Loucy (cell line): ENCODE measurements at regions not wholly inside any gene's neighbourhood (a gene's known extent, or its start where the extent isn't known, plus 50 kb on each side); places are given as distances from the start of the nearest gene placed in this dataset.

Experiments used
- H2AFZ ChIP-seq: fragments of 200-600 bp; sonication (generic); 2 replicates; pipeline ENCODE4 v1.6.0; 2016; ENCODE audit warnings: antibody characterized with exemption, mild to moderate bottlenecking, low read length, moderate library complexity
- H3F3A ChIP-seq: fragments of 200-600 bp; 2 replicates; pipeline ENCODE4 v1.6.0; 2016; ENCODE audit warnings: antibody characterized with exemption, low read depth, mild to moderate bottlenecking
- H3K27me3 ChIP-seq: fragments of 200-600 bp; sonication (generic); 2 replicates; pipeline ENCODE4 v1.6.1; 2014; ENCODE audit warnings: low read length, mild to moderate bottlenecking; ENCODE audit not compliant: insufficient read depth, poor library complexity, severe bottlenecking
- H3K36me3 ChIP-seq: fragments of 200-600 bp; sonication (generic); 2 replicates; pipeline ENCODE4 v1.6.1; 2016; ENCODE audit warnings: low read length; ENCODE audit not compliant: insufficient read depth
- H3K4me1 ChIP-seq: fragments of 200-600 bp; sonication (generic); 2 replicates; pipeline ENCODE4 v1.5.1; 2014; ENCODE audit warnings: low read length, mild to moderate bottlenecking; ENCODE audit not compliant: insufficient read depth, poor library complexity, severe bottlenecking
- H3K4me2 ChIP-seq: fragments of 200-600 bp; sonication (generic); 2 replicates; pipeline ENCODE4 v1.6.0; 2014; ENCODE audit warnings: antibody characterized with exemption, low read length, low read depth, mild to moderate bottlenecking; ENCODE audit not compliant: poor library complexity, severe bottlenecking
- H3K4me3 ChIP-seq: fragments of 200-600 bp; sonication (generic); 2 replicates; pipeline ENCODE4 v1.5.1; 2014; ENCODE audit warnings: low read length, mild to moderate bottlenecking, mixed read lengths; ENCODE audit not compliant: poor library complexity, severe bottlenecking
- H3K79me2 ChIP-seq: fragments of 200-600 bp; sonication (generic); 2 replicates; pipeline ENCODE4 v1.6.1; 2014; ENCODE audit warnings: low read length; ENCODE audit not compliant: insufficient read depth
- H3K9ac ChIP-seq: fragments of 200-600 bp; sonication (generic); 2 replicates; pipeline ENCODE4 v1.6.0; 2014; ENCODE audit warnings: mild to moderate bottlenecking, low read depth, low read length, moderate library complexity; ENCODE audit not compliant: poor library complexity, severe bottlenecking
- H3K9me2 ChIP-seq: fragments of 200-600 bp; sonication (generic); replicated peaks from 2 replicates; pipeline ENCODE4 v1.6.1; 2016; ENCODE audit warnings: low read depth, low read length, mixed read lengths
- H3K9me3 ChIP-seq: fragments of 200-600 bp; sonication (generic); 2 replicates; pipeline ENCODE4 v1.6.1; 2014; ENCODE audit warnings: mild to moderate bottlenecking, antibody characterized with exemption, low read length, low read depth; ENCODE audit not compliant: insufficient read depth
- H4K20me1 ChIP-seq: fragments of 200-600 bp; sonication (generic); 2 replicates; pipeline ENCODE4 v1.6.0; 2014; ENCODE audit warnings: antibody characterized with exemption, low read length, mild to moderate bottlenecking; ENCODE audit not compliant: insufficient read depth, poor library complexity, severe bottlenecking
- CTCF ChIP-seq: fragments of 200-600 bp; sonication (generic); conservative IDR thresholded peaks from 2 replicates; pipeline ENCODE4 v1.5.1; 2014; ENCODE audit warnings: mild to moderate bottlenecking, antibody characterized with exemption, low read length
- EZH2phosphoT487 ChIP-seq: fragments of 200-600 bp; IDR thresholded peaks from 2 replicates; pipeline ENCODE4 v1.6.1; 2018; ENCODE audit warnings: antibody characterized with exemption, mild to moderate bottlenecking, moderate library complexity, borderline replicate concordance

GRCh38 chr14:81784084-81784483 is 250.4 kb upstream of the SEL1L start:
- TF ChIP-seq EZH2phosphoT487: no peak
- no peaks in the 10 kb centered on the region for H3K27me3 ChIP-seq

GRCh38 chr14:81797315-81797714 is 263.7 kb upstream of the SEL1L start:
- H3K4me1 ChIP-seq: no peaks in the 10 kb centered on the region
- no peak for TF ChIP-seq CTCF
- TF ChIP-seq EZH2phosphoT487: no peak

More at GRCh38 chr14:81784084-81784483, 250.4 kb upstream of the SEL1L start:
- no peaks in the 10 kb centered on the region for H3K9me2 ChIP-seq
- H3K4me2 ChIP-seq: no peak overlapping the region
- no peaks in the 10 kb centered on the region for H3K9me3 ChIP-seq
- no peaks in the 10 kb centered on the region for H4K20me1 ChIP-seq
- H3K9ac ChIP-seq: no peak overlapping the region
- H3K4me1 ChIP-seq: no peaks in the 10 kb centered on the region
- no peak overlapping the region for H2AFZ ChIP-seq
- H3K36me3 ChIP-seq: no peaks in the 10 kb centered on the region
- H3F3A ChIP-seq: no peaks in the 10 kb centered on the region
- H3K79me2 ChIP-seq: no peaks in the 10 kb centered on the region
- H3K4me3 ChIP-seq: no peak overlapping the region

GRCh38 chr14:81801921-81802320 is 268.3 kb upstream of the SEL1L start:
- no peaks in the 10 kb centered on the region for H3K9me3 ChIP-seq
- H3K36me3 ChIP-seq: no peaks in the 10 kb centered on the region
- H3K9me2 ChIP-seq: no peaks in the 10 kb centered on the region
- H3K27me3 ChIP-seq: no peaks in the 10 kb centered on the region
- H4K20me1 ChIP-seq: no peaks in the 10 kb centered on the region
- H3K4me3 ChIP-seq: no peak overlapping the region
- H3F3A ChIP-seq: no peaks in the 10 kb centered on the region
- H3K4me1 ChIP-seq: no peaks in the 10 kb centered on the region
- no peak overlapping the region for H3K9ac ChIP-seq
- H2AFZ ChIP-seq: no peak overlapping the region
- no peak overlapping the region for H3K4me2 ChIP-seq
- H3K79me2 ChIP-seq: no peaks in the 10 kb centered on the region
- TF ChIP-seq CTCF (no peak), EZH2phosphoT487 (no peak)

More at GRCh38 chr14:81797315-81797714, 263.7 kb upstream of the SEL1L start:
- H3K9me2 ChIP-seq: no peaks in the 10 kb centered on the region
- no peak overlapping the region for H3K4me2 ChIP-seq
- no peaks in the 10 kb centered on the region for H3F3A ChIP-seq
- no peaks in the 10 kb centered on the region for H3K27me3 ChIP-seq
- no peak overlapping the region for H2AFZ ChIP-seq
- no peaks in the 10 kb centered on the region for H3K79me2 ChIP-seq
- H4K20me1 ChIP-seq: no peaks in the 10 kb centered on the region
- no peaks in the 10 kb centered on the region for H3K36me3 ChIP-seq
- H3K9ac ChIP-seq: no peak overlapping the region
- H3K9me3 ChIP-seq: no peaks in the 10 kb centered on the region
- H3K4me3 ChIP-seq: no peak overlapping the region

GRCh38 chr14:81802341-81802740 is 268.7 kb upstream of the SEL1L start:
- H3K9ac ChIP-seq: no peak overlapping the region
- no peaks in the 10 kb centered on the region for H3F3A ChIP-seq
- H3K4me1 ChIP-seq: no peaks in the 10 kb centered on the region
- H3K79me2 ChIP-seq: no peaks in the 10 kb centered on the region
- H4K20me1 ChIP-seq: no peaks in the 10 kb centered on the region
- no peak overlapping the region for H3K4me2 ChIP-seq
- no peak overlapping the region for H2AFZ ChIP-seq
- no peaks in the 10 kb centered on the region for H3K36me3 ChIP-seq
- no peak overlapping the region for H3K4me3 ChIP-seq
- no peaks in the 10 kb centered on the region for H3K9me2 ChIP-seq
- no peak for TF ChIP-seq EZH2phosphoT487
- TF ChIP-seq CTCF: no peak
- H3K27me3 ChIP-seq: no peaks in the 10 kb centered on the region
- no peaks in the 10 kb centered on the region for H3K9me3 ChIP-seq
